GM12878 (cell line): ENCODE measurements at regions not wholly inside any gene's neighbourhood (a gene's known extent, or its start where the extent isn't known, plus 50 kb on each side); places are given as distances from the start of the nearest gene placed in this dataset.

ENCODE experiments used
- ATAC-seq: fragments of 200-7000 bp; cut with Tn5 transposase; 3 replicates; pipeline ENCODE4 v1.9.1; 2020; ENCODE audit warnings: mild to moderate bottlenecking, moderate library complexity
- BruUV-seq: library from RNA; stranded (reverse); fragments of 400-500 nt; replicated peaks from 2 replicates; lab custom pipeline; 2021; lab: Mats Ljungman, UMichigan
- CTCF ChIA-PET: fragments of 300-600 bp; sonication (Branson Sonifier 250); formaldehyde crosslinking; extraction: SDS; loops from one replicate; lab custom pipeline; 2021; ENCODE audit warnings: inconsistent platforms; lab: Yijun Ruan, JAX
- POLR2A ChIA-PET: fragments of 350-600 bp; formaldehyde crosslinking; extraction: SDS; loops from one replicate; lab custom pipeline; 2021; ENCODE audit warnings: inconsistent platforms; lab: Charles Lee
- RAD21 ChIA-PET: fragments of 300-600 bp; sonication (Branson Sonifier 250); formaldehyde crosslinking; loops from one replicate; lab custom pipeline; 2023; ENCODE audit warnings: antibody characterized with exemption; ENCODE audit not compliant: unreplicated experiment; lab: Charles Lee
- SMC1A ChIA-PET: fragments of 300-600 bp; sonication (Branson Sonifier 250); formaldehyde crosslinking; loops from one replicate; lab custom pipeline; 2023; ENCODE audit not compliant: unreplicated experiment, uncharacterized antibody; lab: Charles Lee
- DNase-seq: peaks from one replicate; pipeline ENCODE4 v3.0.0-alpha.2; 2011; ENCODE audit warnings: low read depth, low spot score
- FAIRE-seq: peaks from 3 replicates; lab custom pipeline; 2011; peaks lifted over from hg19 to GRCh38; lab: Jason Lieb, UNC
- H2AFZ ChIP-seq: 2 replicates; pipeline ENCODE4 v1.6.0; 2011; ENCODE audit warnings: low read depth, low read length, control low read depth; ENCODE audit not compliant: control insufficient read depth
- H3K27ac ChIP-seq: 2 replicates; pipeline ENCODE4 v1.5.1; 2011; ENCODE audit warnings: control low read depth; ENCODE audit not compliant: control insufficient read depth, insufficient read depth
- H3K27me3 ChIP-seq, 2 experiments: replicated peaks in 1 of 2; 2 replicates each; pipeline versions ENCODE4 v1.6.0 to v1.6.1; 2011; ENCODE audit warnings: low read length in 1 of 2; ENCODE audit not compliant: control insufficient read depth in 2 of 2, insufficient read depth in 2 of 2
- H3K36me3 ChIP-seq, 2 experiments: 2 replicates each; pipeline ENCODE4 v1.5.1; 2011; ENCODE audit warnings: low read length in 1 of 2; ENCODE audit not compliant: control insufficient read depth in 2 of 2, insufficient read depth in 2 of 2
- H3K4me1 ChIP-seq: 2 replicates; pipeline ENCODE4 v1.6.1; 2011; ENCODE audit warnings: mild to moderate bottlenecking, low read length, moderate library complexity, mixed read lengths; ENCODE audit not compliant: control insufficient read depth, insufficient read depth
- H3K4me2 ChIP-seq: 2 replicates; pipeline ENCODE4 v1.6.0; 2011; ENCODE audit warnings: control low read depth; ENCODE audit not compliant: control insufficient read depth, insufficient read depth
- H3K4me3 ChIP-seq: fragments of 200-600 bp; sonication (generic); 2 replicates; pipeline ENCODE4 v1.5.1; 2016
- H3K79me2 ChIP-seq: 2 replicates; pipeline ENCODE4 v1.6.0; 2011; ENCODE audit warnings: low read length; ENCODE audit not compliant: control insufficient read depth, insufficient read depth
- H3K9ac ChIP-seq: 2 replicates; pipeline ENCODE4 v1.8.0; 2011; ENCODE audit warnings: low read length, control low read depth, mixed read lengths; ENCODE audit not compliant: control insufficient read depth, insufficient read depth
- H3K9me3 ChIP-seq: replicated peaks from 3 replicates; pipeline ENCODE4 v1.5.1; 2011; ENCODE audit warnings: mild to moderate bottlenecking, low read length; ENCODE audit not compliant: control insufficient read depth, insufficient read depth
- H4K20me1 ChIP-seq: 2 replicates; pipeline ENCODE4 v1.6.0; 2011; ENCODE audit not compliant: control insufficient read depth, insufficient read depth
- IKZF1 ChIP-seq: fragments of 450-650 bp; conservative IDR thresholded peaks from 2 replicates; pipeline ENCODE4 v1.6.1; 2017; ENCODE audit warnings: antibody characterized with exemption, mild to moderate bottlenecking
- JUNB ChIP-seq: IDR thresholded peaks from 2 replicates; pipeline ENCODE4 v1.6.1; 2016; ENCODE audit warnings: antibody characterized with exemption, mild to moderate bottlenecking
- MYC ChIP-seq: IDR thresholded peaks from 2 replicates; pipeline ENCODE4 v1.6.1; 2011; ENCODE audit warnings: mild to moderate bottlenecking, low read length, moderate library complexity, inconsistent platforms; ENCODE audit not compliant: insufficient read depth, insufficient replicate concordance, insufficient read length, severe bottlenecking
- NFYB ChIP-seq: IDR thresholded peaks from 2 replicates; pipeline ENCODE4 v1.6.1; 2011; ENCODE audit warnings: low read depth, mild to moderate bottlenecking, low read length, improper control_type of control experiment, moderate library complexity; ENCODE audit not compliant: insufficient read depth
- RB1 ChIP-seq: fragments of 450-650 bp; formaldehyde crosslinking; IDR thresholded peaks from 2 replicates; pipeline ENCODE4 v1.6.1; 2017; ENCODE audit warnings: mild to moderate bottlenecking, borderline replicate concordance
- SIX5 ChIP-seq: IDR thresholded peaks from 2 replicates; pipeline ENCODE4 v1.6.1; 2011; ENCODE audit warnings: mild to moderate bottlenecking, low read depth, low read length, moderate library complexity; ENCODE audit not compliant: severe bottlenecking
- SMAD5 ChIP-seq: IDR thresholded peaks from 2 replicates; pipeline ENCODE4 v1.6.1; 2016; ENCODE audit warnings: antibody characterized with exemption, low read depth
- WGBS: methylation state at CpG from one replicate; pipeline ENCODE4 v1.1.6; 2016; ENCODE audit warnings: low lambda C conversion rate; ENCODE audit not compliant: insufficient replicate concordance, insufficient coverage; ENCODE audit errors: missing lambda C conversion rate; 5-methylcytosine and 5-hydroxymethylcytosine counted together
- in situ Hi-C: fragments of 300-500 bp; cut with MboI; formaldehyde crosslinking; loops from 9 replicates; pipeline ENCODE4 v1.14.3; 2018; ENCODE audit warnings: mixed read lengths
- intact Hi-C: fragments of 100-400 bp; cut with micrococcal nuclease; formaldehyde crosslinking; loops from one replicate; pipeline ENCODE4 v1.14.2; 2022; ENCODE audit not compliant: unreplicated experiment
- TF ChIP-seq, protein P1 (sequence below): IDR thresholded peaks from 2 replicates; pipeline ENCODE4 v1.6.1; 2012; ENCODE audit warnings: low read length, inconsistent platforms
- TF ChIP-seq, protein P2 (sequence below): fragments of 450-650 bp; IDR thresholded peaks from 2 replicates; pipeline ENCODE4 v1.6.1; 2018; ENCODE audit warnings: borderline replicate concordance, mild to moderate bottlenecking; ENCODE audit not compliant: partially characterized antibody

DNA sequence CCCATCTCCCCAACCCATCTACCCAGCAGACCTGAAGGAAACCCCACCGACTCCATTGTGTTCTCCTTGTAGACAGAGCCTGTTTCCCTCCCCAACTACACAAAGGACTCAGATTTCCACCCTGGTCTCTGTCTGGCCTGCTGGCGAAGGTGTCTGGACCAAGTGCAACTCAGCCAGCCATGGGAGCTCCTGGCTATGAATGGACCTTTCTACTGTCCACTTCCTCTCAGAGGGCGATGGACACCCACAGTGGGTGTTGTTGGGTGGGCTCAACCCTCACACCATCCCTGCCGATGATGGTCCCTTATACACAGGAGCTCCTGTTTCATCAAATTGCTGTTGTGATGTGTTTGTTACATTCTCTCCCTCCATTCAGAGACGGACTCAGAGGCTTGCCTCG, 112.5 kb upstream of the PHACTR3 start:
- Histone ChIP-seq H3K27me3 (peaks cover 0 to 5% of the 10 kb centered on the region in 2 experiments; a peak in 1 of 4 replicates), H3K27ac (no peak overlapping the region), H3K36me3 (no peaks in the 10 kb centered on the region), H3K4me3 (no peak overlapping the region), H4K20me1 (peaks cover 3% of the 10 kb centered on the region; the same call in 1 of the 2 replicates), H3K79me2 (no peaks in the 10 kb centered on the region), H3K9me3 (no peaks in the 10 kb centered on the region), H3K9ac (no peak overlapping the region), H3K4me2 (no peak overlapping the region), H2AFZ (no peak overlapping the region), H3K4me1 (no peaks in the 10 kb centered on the region)
- WGBS: 26% methylated on average over 6 of the region's 6 CpGs
- TF ChIP-seq IKZF1: no peak
- TF ChIP-seq SIX5: no peak
- TF ChIP-seq SMAD5: no peak
- no peak for TF ChIP-seq MYC
- ATAC-seq (no peak), DNase-seq (no peak), FAIRE-seq (no peak)
- in situ Hi-C loops: loop anchor here (10.0 kb wide), 1 partner anchor 627 kb away; no protein-coding TSS in a partner anchor
- ChIA-PET RAD21 (no interaction called here), SMC1A (no interaction called here), CTCF (no interaction called here), POLR2A (no interaction called here)
- intact Hi-C loops: no loop called here
- BruUV-seq: no TSS peak

DNA sequence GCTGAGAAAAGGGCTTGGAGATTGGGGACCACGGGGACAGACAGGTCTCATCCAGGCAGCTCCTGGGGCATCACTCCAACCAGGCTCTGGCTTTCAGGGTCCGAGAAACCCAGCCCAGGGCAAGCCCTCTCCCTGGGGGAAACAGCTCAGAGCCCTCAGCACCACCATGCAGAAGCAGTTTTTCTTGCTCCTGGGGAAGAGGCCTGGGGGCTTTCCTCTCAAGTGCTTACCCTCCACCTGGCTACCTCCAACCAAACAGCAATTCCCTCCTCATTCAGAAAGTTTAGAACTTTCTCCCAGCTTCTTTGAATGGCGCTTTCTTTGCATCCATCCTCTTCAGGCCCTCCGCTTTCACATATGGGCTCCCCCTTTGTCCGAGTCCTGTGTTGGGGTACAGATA, 110.4 kb upstream of the PHACTR3 start:
- Histone ChIP-seq H3K4me2 (no peak overlapping the region), H4K20me1 (peaks cover 3% of the 10 kb centered on the region; the same call in 1 of the 2 replicates), H3K4me3 (no peak overlapping the region), H3K9ac (no peak overlapping the region), H3K27ac (no peak overlapping the region), H3K9me3 (no peaks in the 10 kb centered on the region), H3K36me3 (no peaks in the 10 kb centered on the region), H3K4me1 (no peaks in the 10 kb centered on the region), H3K79me2 (no peaks in the 10 kb centered on the region), H3K27me3 (peaks cover 0 to 5% of the 10 kb centered on the region in 2 experiments; a peak in 1 of 4 replicates), H2AFZ (no peak overlapping the region)
- RAD21 ChIA-PET: no interaction called here
- CTCF ChIA-PET: interaction anchor here (0.8 kb wide), 1 partner anchor 15 kb away, joined by 3 read pairs; no protein-coding TSS in a partner anchor
- no TSS peak for BruUV-seq
- in situ Hi-C loops (loop anchor here (10.0 kb wide), 1 partner anchor 629 kb away; no protein-coding TSS in a partner anchor), intact Hi-C loops (no loop called here)
- WGBS: 27% methylated on average over 5 of the region's 5 CpGs
- ATAC-seq (no peak), FAIRE-seq (no peak), DNase-seq (no peak)
- TF ChIP-seq JUNB: no peak
- TF ChIP-seq, protein P1, sequence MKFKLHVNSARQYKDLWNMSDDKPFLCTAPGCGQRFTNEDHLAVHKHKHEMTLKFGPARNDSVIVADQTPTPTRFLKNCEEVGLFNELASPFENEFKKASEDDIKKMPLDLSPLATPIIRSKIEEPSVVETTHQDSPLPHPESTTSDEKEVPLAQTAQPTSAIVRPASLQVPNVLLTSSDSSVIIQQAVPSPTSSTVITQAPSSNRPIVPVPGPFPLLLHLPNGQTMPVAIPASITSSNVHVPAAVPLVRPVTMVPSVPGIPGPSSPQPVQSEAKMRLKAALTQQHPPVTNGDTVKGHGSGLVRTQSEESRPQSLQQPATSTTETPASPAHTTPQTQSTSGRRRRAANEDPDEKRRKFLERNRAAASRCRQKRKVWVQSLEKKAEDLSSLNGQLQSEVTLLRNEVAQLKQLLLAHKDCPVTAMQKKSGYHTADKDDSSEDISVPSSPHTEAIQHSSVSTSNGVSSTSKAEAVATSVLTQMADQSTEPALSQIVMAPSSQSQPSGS: no peak
- TF ChIP-seq, protein P2, sequence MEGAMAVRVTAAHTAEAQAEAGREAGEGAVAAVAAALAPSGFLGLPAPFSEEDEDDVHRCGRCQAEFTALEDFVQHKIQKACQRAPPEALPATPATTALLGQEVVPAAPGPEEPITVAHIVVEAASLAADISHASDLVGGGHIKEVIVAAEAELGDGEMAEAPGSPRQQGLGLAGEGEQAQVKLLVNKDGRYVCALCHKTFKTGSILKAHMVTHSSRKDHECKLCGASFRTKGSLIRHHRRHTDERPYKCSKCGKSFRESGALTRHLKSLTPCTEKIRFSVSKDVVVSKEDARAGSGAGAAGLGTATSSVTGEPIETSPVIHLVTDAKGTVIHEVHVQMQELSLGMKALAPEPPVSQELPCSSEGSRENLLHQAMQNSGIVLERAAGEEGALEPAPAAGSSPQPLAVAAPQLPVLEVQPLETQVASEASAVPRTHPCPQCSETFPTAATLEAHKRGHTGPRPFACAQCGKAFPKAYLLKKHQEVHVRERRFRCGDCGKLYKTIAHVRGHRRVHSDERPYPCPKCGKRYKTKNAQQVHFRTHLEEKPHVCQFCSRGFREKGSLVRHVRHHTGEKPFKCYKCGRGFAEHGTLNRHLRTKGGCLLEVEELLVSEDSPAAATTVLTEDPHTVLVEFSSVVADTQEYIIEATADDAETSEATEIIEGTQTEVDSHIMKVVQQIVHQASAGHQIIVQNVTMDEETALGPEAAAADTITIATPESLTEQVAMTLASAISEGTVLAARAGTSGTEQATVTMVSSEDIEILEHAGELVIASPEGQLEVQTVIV: no peak
- TF ChIP-seq RB1: no peak
- TF ChIP-seq NFYB: no peak
- POLR2A ChIA-PET: no interaction called here
- SMC1A ChIA-PET: no interaction called here
